Activated CD8-positive, alpha-beta memory T cell treated with anti-CD3 and anti-CD28 coated beads, Interleukin-2, amount 50 U/mL, for 1 hour (primary cell): ENCODE measurements at regions not wholly inside any gene's neighbourhood (a gene's known extent, or its start where the extent isn't known, plus 50 kb on each side); places are given as distances from the start of the nearest gene placed in this dataset.
"Not testable (repeated sequence)": the region's sequence is repeated elsewhere in the genome, so short reads cannot be mapped to it uniquely, and the experiment has no call there.

Source experiments
- DNase-seq: peaks from one replicate; pipeline ENCODE4 v3.0.0-alpha.2; 2020; ENCODE audit errors: extremely low read depth

DNA sequence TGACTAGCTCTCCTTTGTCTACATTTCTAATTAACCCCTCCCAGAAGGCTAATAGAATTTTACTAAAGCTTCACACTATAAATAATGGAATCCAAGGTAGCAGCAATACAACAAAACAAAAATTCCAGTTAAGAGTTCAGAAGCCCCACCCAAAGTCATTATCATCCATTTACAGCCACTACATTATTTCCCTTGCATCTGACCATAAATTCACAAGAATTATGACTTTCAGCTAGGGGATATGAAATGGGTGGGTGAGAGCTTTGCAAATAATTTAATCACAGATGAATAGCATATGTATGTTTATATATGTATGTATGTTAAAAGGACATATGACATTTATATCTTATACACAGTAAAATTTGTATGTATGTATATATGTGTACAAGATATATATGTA is 65.3 kb upstream of the PTGDR start:
- no peak for DNase-seq

DNA sequence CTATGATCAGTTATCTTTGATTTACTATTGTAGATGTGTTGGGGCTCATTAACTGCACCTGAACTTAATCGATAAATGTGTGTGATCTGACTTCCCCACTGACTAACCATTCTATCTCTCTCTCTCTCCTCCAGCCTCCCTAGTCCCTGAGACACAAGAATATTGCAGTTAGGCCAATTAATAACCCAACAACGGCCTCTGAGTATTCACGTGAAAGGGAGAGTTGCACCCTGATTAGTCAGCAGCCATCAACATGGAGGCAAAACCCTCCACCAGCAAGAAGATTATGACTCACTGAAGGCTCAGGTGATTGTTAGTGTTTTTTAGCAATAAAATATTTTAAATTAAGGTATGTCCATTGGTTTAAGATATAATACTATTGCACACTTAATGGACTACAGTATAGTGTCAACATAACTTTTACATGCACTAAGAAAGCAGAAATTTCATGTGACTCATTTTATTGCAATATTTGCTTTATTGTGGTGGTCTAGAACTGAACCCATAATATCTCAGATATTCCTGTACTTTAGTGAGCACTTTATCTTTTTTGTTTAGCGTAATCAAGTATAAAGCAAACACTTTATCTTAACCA is 77.1 kb upstream of the PTGDR start:
- DNase-seq: no peak

DNA sequence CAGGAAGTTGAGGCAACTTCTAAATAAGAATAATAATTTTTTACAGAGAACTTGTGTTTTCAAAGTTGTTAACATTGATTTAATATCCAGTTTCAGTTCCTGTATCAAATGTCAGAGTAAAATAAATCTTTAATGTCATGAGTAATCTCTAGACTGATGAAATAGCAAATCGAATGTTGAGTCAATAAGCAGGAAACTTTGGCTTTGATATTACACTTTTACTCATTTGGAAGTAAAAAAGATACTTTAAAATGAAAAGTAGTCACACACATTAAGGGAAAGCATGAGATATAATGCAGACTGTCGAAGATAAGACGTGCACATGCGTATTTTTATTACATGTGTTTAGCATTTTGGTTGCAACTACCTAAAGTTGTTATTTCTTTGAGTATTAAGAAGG is 78.2 kb upstream of the PTGDR start:
- no peak for DNase-seq

DNA sequence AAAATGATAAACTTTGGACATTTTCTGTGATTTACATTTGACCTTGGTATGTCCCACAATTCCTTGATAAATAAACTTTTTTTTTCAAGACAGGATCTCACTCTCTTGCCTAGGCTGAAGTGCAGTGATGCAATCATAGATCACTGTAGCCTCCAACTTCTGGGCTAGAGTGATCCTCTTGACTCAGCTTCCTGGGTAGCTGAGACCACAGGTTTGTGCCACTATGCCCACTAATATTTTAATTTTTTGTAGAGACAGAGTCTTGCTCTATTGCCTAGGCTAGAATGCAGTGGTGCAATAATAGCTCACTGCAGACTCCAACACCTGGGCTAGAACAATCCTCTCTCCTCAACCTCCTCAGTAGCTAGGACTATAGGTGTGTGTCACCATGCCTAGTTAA is 79.1 kb upstream of the PTGDR start:
- DNase-seq: no peak

DNA sequence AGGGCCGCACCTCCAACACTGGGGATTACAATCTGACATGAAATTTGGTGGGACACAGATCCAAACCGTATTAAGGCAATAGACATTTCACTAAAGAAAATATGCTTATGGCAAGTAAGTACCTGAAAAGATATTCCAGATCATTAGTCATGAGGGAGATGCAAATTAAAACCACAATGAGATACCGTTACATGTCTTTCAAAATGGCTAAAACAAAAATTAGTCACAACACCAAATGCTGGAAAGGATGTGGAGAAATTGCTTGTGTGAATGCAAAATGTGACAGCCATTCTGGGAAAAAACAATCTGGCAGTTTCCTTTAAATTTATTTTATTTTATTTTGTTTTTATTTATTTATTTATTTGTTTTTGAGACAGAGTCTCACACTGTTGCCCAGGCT is 82.3 kb upstream of the PTGDR start:
- DNase-seq: no peak

DNA sequence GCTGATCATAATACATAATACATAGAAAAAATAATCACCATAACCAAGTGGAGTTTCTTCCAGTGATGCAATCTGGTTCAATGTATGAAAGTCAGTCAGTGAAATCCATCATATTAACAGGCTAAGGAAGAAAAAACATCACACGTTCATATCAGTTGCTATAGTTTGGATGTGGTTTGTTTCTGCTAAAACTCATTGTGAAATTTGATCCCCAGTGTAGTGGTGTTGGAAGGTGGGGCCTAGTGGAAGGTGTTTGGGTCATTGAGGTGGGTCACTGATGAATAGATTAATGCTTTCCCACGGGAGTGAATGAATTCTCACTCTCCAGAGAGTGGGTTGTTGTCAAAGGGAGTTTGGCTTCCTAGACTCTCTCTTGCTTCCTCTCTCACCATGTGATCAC is 84.6 kb upstream of the PTGDR start:
- DNase-seq: no peak

DNA sequence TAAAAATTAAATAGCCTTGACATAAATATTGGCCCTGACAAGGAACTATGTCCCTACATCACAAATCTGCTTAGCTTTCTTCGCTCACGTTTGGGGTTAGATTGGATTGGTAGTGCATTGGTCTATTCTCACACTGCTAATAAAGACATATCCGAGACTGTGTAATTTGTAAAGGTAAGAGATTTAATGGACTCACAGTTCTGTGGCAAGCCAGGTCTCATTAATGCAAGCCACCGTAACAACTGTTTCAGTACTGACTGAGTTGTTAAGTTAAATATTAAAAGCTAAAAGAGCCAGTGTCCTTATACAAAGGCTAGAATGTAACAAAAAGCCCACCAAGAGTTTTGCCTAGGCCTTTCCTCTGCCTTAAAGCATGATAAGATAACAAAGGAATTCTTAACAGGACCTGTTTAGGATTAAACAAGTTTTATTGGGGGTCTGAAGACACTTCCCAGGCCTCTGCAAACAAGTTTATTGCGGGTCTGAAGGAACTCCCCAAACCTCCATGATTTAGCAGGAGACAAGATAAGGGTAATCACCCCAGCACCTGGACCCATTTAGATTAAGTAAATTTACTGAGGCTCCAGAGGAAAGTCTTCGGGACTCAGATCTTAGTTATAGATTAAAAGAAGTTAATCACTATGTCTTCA is 88.2 kb upstream of the PTGDR start:
- DNase-seq: no peak

DNA sequence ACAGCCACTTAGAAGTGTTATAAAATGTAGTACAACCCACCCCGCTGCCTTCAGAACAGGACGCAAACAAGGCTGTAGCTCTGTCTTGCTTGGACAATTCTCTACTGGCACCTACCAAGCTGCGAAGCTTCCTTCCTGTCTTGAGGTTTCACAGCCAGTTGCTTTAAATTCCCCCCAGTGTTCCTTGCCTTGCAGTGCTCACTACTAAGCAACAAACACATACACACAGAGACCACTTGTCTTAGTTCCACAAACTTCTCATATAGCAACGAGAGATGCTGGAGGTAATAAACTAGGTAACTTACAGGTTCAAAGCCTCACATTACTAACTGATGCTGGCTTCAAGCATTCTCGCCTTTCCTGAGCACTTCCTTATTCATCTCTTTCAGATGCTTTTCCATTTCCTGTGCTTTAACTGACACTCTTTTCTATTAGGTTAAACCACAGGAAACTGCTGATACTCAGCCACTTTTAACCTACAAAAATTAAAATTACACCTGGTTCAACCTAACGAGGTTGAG is 91.5 kb upstream of the PTGDR start:
- peak; percentile 19 for DNase-seq

DNA sequence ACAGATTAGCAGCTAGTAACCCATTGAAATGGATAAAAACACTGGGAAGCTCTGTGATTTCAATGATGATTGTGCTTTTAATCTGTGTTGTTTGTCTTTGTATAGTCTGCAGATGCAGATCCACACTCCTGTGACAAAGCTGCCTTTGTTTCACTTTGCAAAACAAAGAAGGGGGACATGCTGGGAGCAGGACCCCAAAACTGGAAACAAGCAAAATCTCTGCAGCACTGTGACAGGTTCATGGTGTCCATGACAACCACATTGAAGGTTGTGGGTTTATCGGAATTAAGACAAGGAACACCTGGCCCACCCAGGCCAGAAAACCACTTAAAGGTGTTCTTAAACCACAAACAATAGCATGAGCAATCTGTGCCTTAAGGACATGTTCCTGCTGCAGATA is 95.6 kb upstream of the PTGDR start:
- not testable (repeated sequence) for DNase-seq

DNA sequence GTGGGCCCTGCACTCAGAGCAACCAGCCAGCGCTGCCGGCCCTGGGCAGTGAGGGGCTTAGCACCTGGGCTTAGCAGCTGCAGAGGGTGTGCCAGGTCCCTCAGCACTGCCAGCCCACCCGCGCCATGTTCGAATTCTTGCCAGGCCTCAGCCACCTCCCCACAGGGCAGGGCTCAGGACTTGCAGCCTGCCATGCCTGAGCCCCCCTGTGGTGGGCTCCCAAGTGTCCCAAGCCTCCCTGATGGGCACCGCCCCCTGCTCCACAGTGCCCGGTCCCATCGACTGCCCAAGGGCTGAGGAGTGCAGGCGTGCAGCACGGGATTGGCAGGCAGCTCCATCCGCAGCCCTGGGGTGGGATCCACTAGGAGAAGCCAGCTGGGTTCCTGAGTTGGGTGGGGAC is 98.0 kb upstream of the NID2 start:
- no peak for DNase-seq

DNA sequence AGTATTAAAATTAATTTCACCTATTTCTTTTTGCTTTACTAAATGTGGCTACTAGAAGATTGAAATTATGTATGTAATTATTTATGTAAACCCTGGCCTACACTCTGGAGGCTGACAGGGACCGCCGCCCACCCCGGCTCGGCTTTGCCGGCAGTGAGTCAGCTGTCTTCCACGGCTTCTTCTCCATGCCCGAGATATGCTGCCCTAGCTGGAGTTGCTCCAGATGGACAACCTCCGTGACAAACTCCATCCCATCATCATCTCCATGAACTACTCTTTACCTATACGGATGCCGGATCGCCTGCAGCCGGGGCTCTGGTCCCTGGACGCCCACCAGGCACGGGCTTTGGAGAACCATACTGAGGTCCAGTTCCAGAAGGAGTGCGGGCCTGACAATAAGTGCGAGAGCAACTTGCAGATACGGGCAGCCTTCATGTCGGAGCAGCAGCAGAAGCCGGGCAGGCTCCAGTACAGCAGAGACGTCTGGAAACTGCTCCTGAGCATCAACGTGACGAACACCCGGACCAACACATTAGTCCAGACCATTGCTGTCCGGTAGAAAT is 86.9 kb upstream of the NID2 start:
- no peak for DNase-seq

DNA sequence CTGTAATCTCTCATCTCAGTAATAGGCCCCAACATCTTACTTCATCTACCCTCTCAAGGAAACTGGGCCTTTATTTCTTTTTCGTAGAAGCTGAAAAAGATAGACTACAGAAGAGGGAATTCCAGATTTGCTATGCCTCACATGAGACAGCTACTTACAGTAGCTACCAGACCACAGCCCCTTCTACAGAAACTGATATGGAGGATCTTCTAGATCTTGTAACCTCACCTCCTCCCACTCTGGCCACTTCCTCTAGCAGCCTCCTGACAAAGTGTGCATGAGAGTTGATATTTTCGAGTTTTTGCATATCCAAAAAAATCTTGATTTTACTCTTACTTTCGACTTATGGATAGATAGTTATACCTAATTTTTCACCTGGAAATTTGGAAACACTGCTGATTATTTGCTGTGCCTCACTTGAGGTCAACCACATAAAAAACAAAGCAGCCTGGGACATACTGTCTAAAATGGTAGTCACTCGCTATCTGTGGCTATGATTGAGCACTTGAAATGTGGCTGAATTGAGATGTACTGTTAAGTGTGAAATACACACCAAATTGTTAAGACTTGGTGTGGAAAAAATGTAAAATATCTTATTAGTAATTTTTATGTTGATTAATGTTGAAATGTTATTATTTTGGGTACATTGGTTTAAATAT is 86.3 kb upstream of the NID2 start:
- DNase-seq: no peak

DNA sequence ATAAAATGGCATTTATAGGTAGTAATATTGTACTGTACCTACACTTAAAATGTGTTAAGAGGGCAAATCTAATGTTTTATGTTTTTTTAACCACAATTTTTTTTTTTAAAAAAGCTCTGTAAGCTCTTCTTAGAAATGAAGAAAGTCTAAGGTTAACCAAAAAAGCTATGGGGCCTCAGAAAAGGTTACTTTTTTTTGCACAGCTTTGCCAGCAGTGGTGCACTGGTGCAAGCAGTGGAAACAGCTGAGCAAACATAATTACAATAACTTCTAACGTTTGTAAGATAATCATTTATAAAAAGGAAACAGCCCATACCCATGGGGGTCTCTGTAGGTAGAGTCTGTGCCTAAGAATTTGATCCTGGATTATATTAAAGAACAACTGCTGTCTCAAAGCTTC is 85.1 kb upstream of the NID2 start:
- DNase-seq: no peak

DNA sequence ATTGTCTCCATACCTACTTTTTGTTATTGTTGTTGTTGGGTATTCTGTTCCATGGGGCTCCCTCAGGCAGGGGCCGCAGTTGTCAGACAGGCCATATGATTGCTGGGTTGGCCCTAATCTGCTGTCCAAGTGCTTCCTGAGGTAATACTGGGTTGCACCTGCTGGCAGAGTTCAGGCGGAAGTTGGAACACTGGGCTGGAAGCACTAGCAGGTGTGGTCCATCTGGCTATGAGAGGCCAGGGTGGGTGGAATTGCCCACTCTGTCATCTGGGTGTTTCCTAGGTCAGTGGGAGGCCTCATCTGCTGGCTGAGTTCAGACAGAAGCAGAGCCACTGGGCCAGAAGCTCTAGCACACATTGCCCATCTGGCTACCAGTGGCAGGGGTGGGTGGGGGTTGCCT is 81.3 kb upstream of the NID2 start:
- DNase-seq: no peak

DNA sequence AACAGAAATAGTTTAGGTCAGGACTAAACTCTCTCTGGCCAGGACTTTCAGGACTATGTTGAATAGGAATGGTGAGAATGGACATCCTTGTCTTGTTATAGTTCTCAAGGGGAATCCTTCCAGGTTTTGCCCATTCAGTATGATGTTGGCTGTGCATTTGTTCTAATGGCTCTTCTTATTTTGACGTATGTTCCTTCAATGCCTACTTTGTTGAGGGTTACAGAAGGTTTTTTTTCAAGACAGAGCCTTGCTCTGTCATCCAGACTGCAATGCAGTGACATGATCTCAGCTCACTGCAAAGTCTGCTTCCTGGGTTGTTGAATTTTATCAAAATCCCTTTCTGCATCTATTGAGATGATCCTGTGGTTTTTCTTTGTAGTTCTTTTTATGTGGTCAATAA is 79.5 kb upstream of the NID2 start:
- no peak for DNase-seq

DNA sequence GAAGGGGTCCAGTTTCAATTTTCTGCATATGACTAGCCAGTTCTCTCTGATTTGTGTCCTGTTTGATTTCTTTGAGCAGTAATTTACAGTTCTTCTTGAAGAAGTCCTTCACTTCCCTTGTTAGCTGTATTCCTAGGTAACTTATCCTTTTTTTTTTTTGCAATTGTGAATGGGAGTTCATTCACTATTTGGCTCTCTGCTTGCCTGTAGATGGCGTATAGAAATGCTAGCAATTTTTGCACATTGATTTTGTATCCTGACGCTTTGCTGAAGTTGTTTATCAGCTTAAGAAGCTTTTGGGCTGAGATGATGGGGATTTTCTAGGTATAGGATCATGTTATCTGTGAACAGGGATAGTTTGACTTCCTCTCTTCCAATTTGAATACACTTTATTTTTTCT is 77.6 kb upstream of the NID2 start:
- no peak for DNase-seq

DNA sequence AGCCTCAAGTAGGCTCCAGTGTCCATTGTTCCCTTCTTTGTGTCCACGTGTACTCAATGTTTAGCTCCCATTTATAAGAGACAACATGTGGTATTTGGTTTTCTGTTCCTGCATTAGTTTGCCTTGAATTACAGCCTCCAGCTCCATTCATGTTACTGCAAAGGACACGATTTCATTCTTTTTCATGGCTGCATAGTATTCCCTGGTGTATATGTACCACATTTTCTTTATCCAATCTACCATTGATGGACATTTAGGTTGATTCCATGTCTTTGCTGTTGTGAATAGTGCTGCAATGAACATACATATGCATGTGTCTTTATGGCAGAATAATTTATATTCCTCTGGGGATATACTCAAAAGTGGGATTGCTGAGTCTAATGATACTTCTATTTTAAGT is 75.2 kb upstream of the NID2 start:
- DNase-seq: not testable (repeated sequence)

DNA sequence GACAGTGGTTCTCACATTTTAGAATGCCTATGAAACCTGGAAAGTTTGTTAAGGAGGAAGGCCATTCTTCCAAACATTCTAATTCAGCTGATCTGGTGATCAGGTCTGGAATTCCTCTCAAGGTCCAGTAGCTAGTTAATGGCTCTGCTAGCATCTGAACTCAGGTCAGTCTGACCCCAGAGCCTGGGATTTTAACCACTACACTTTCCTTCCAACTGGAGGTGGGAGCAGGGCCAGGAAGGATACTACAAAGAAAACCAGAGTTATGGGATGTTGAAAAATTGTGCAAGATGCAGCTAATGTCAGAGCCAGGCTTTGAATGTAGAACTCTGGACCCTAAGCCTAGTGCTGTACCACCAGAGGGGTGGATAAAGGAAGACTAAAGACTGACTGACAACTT is 73.6 kb upstream of the NID2 start:
- DNase-seq: no peak

DNA sequence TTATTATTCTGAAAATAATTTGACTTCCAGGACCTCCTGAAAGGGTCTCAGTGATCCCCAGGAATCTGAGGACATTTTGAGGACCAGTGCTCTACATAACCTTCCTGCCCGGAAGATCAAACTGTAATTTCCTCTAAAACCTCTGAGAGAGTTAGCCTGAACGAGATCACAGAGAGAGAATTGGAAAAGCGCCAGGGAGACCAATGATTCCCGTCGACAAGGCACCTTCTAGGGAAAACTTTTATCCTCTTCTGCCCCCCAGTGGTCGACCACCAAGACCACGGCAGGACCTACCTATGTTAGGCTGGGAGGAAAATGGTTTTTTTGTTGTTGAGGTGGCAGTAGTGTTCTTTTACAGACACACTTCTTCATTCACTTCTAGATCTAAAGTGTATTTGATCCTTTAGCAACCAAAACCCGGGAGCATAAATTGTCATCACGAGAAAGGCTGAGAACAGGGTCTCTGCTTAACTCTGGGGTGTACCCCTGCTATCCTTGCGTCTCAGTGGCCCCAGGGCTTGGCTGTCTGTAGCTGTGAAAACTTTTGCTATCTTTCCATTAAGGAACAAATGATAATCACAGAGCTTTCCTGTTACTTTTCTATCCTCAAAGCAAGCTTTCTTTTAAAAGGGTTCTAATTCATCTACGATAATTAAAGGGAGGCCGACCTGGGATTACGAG is 62.9 kb upstream of the NID2 start:
- no peak for DNase-seq

DNA sequence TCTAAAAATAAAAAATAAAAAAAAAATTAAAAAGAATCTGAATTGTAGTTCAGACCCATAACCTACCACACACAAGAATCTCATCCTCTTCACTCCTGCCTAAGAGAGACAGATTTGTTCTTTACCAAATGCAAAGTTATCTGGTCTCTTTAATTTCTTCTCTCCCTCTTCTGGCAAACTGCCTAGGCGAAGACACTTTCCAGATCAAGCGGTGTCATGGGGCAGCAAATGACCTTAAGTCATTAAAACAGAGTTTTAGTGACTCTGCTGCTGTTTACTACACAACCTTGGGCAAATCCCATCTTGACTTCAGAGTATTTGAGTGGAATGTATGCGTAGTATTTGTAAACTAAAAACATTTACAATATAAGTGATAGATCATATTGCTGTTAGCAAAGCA is 60.9 kb upstream of the NID2 start:
- no peak for DNase-seq

DNA sequence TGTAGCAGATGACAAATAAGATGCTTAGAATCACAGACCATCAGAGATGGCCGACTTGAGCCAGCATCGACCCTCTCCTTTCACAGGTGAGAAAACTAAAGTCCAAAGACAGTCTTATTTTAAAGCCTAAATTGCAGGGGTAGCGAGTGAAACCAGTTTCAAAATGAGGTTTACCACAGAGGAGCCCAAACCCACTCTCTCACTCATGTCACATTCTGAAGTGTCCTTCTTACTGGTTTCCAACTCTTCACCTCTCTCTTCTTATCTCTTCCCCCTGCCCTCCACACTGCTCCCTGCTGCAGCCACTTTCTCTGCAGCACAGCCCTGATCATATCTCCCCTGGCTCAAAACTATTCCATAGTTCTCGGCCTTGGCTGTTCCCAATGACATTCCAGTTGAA is 57.0 kb upstream of the NID2 start:
- DNase-seq: no peak
